Tibial nerve (tissue), 4 donors: ENCODE measurements at regions not wholly inside any gene's neighbourhood (a gene's known extent, or its start where the extent isn't known, plus 50 kb on each side); places are given as distances from the start of the nearest gene placed in this dataset.
"Not testable (repeated sequence)": the region's sequence is repeated elsewhere in the genome, so short reads cannot be mapped to it uniquely, and the experiment has no call there.

Source experiments
- DNase-seq, 2 donors: peaks; one replicate each; pipeline ENCODE4 v3.0.0-alpha.2; 2019; ENCODE audit warnings: low spot score in 2 of 2
- H3K27ac ChIP-seq, 4 donors: fragments of 200-600 bp; sonication (generic) in 3 of 4; one replicate each; pipeline ENCODE4 v1.5.1; 2017 to 2019; ENCODE audit warnings: mild to moderate bottlenecking in 1 of 4
- H3K27me3 ChIP-seq, 2 donors: fragments of 200-600 bp; sonication (generic) in 1 of 2; one replicate each; pipeline versions ENCODE4 v1.5.1 to v1.6.0; 2017 to 2019
- H3K36me3 ChIP-seq, 3 donors: fragments of 200-600 bp; sonication (generic); one replicate each; pipeline ENCODE4 v1.5.1; 2018 to 2019
- H3K4me1 ChIP-seq, 4 donors: fragments of 200-600 bp; sonication (generic) in 3 of 4; one replicate each; pipeline ENCODE4 v1.5.1; 2017 to 2019
- H3K4me3 ChIP-seq, 4 donors: fragments of 200-600 bp; sonication (generic) in 3 of 4; one replicate each; pipeline ENCODE4 v1.5.1; 2017 to 2019; ENCODE audit warnings: mild to moderate bottlenecking in 1 of 4, moderate library complexity in 1 of 4
- H3K9me3 ChIP-seq, 4 donors: fragments of 200-600 bp; sonication (generic) in 3 of 4; one replicate each; pipeline ENCODE4 v1.5.1; 2017 to 2019
- EP300 ChIP-seq, 2 donors: sonication (generic); formaldehyde crosslinking; IDR thresholded peaks; one replicate each; pipeline ENCODE4 v1.6.1; 2017; ENCODE audit warnings: antibody characterized with exemption in 2 of 2, mild to moderate bottlenecking in 1 of 2
- POLR2A ChIP-seq, 2 donors: fragments of 450-650 bp; IDR thresholded peaks; one replicate each; pipeline ENCODE4 v1.6.1; 2017; ENCODE audit warnings: antibody characterized with exemption in 2 of 2, mild to moderate bottlenecking in 2 of 2, moderate library complexity in 2 of 2
- WGBS, 2 donors: methylation state at CpG; one replicate each; pipeline ENCODE4 v1.1.5; 2018; 5-methylcytosine and 5-hydroxymethylcytosine counted together
- TF ChIP-seq, protein P1 (sequence below), 5 experiments: fragments of 200-600 bp in 3 of 5; fragments of 450-650 bp in 2 of 5; sonication (generic) in 3 of 5; IDR thresholded peaks; one replicate each; pipeline ENCODE4 v1.5.1; 2016 to 2019; ENCODE audit warnings: antibody characterized with exemption in 5 of 5, mild to moderate bottlenecking in 3 of 5, moderate library complexity in 2 of 5

DNA sequence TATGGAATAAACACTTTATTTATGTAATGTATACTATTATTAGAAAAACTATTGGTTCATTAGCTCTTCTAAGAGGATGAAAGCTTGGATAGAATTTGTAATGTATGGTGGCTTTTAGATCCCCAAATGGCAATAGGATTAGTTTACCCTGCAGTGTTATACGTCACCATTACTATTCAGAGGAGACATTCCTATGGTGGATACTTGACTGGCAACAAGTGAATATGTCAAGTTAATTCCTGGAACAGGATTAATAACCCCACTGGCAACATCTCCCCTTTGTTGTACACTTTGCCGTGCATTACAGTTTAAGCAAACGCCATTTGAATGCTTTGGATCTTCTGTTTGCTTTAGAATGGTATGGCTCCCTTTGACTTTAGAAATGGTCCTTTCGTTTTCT lies 420.3 kb downstream of the FAM47B start:
- no peaks in the 10 kb centered on the region for H3K27me3 ChIP-seq
- no peak for DNase-seq
- no peak overlapping the region for H3K27ac ChIP-seq
- H3K9me3 ChIP-seq, result no peaks in the 10 kb centered on the region
- H3K36me3 ChIP-seq, result no peaks in the 10 kb centered on the region
- 83 to 86% methylated on average over 4 of the region's 4 CpGs for WGBS, 2 donors
- TF ChIP-seq, protein P1, sequence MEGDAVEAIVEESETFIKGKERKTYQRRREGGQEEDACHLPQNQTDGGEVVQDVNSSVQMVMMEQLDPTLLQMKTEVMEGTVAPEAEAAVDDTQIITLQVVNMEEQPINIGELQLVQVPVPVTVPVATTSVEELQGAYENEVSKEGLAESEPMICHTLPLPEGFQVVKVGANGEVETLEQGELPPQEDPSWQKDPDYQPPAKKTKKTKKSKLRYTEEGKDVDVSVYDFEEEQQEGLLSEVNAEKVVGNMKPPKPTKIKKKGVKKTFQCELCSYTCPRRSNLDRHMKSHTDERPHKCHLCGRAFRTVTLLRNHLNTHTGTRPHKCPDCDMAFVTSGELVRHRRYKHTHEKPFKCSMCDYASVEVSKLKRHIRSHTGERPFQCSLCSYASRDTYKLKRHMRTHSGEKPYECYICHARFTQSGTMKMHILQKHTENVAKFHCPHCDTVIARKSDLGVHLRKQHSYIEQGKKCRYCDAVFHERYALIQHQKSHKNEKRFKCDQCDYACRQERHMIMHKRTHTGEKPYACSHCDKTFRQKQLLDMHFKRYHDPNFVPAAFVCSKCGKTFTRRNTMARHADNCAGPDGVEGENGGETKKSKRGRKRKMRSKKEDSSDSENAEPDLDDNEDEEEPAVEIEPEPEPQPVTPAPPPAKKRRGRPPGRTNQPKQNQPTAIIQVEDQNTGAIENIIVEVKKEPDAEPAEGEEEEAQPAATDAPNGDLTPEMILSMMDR (IDR thresholded peaks at IDR 0.05), result no peak
- TF ChIP-seq POLR2A (IDR thresholded peaks at IDR 0.05) (no peak), EP300 (IDR thresholded peaks at IDR 0.05) (no peak)
- no peaks in the 10 kb centered on the region for H3K4me1 ChIP-seq
- no peak overlapping the region for H3K4me3 ChIP-seq

DNA sequence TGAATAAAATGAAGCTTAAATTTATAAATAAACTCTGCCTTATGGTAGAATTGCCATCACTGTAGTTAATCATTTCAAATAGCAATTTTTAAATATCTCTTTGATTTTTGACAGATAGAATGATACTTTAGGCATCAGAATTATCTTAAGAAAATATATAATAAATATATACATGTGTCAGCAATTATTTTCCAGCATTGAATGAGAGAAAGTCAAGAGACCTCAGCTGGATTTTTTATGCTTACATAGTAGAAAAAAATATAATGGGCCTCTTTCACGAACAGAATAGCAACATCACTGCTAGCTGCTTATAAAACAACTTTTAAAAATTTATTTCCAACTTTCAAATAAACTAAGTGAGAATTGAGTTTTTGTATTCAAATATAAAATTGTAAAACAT lies 424.0 kb upstream of the MAGEB16 start:
- Histone ChIP-seq H3K27me3 (no peaks in the 10 kb centered on the region), H3K9me3 (no peaks in the 10 kb centered on the region), H3K27ac (no peak overlapping the region), H3K4me1 (no peaks in the 10 kb centered on the region), H3K4me3 (no peak overlapping the region), H3K36me3 (no peaks in the 10 kb centered on the region)
- TF ChIP-seq, protein P1 (IDR thresholded peaks at IDR 0.05), result no peak
- TF ChIP-seq POLR2A (IDR thresholded peaks at IDR 0.05), result no peak
- no peak for TF ChIP-seq EP300 (IDR thresholded peaks at IDR 0.05)
- no peak for DNase-seq
- WGBS, 2 donors, result 16 to 23% methylated on average over 1 of the region's 1 CpG

DNA sequence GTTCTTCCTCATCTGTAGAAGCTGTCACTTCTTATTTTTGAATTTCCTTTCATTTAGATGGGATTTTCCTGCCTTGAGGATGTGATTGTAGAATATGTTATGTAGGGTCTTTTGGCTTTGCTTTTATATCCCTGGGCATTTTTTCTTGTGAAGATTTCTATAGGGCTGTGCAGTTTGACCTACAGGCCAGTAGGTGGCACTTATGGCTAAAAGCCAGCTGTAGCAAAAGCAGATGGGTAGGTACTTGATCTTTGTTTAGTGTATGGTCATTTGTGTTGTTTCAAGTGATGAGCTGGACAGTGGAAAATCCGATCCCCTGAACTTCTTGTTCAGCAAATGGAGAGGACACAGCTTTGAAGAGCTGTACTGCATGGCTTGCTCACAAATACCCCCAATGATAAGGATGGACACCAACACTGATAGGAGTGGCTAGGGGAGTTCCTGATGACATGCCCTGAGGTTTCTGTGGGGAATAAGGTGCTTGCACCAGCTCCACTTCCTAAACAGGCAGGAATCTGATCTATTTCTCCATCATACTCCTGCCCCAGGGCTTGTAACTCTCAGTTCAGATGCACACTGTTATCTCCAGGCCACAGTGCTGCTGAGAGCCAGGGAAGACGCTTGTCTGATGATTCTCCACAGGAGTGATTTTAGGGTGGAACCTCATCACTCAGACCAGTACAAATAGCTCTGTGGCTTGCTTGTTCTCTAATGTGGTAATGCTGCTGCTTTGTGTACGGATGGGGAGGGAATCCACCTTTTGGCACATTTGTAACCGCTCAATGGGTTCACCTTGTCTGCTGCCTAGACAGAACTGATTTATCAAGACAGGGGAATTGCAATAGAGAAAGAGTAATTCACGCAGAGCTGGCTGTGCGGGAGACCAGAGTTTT lies 417.1 kb upstream of the MAGEB16 start:
- WGBS, 2 donors, result 70 to 80% methylated on average over 6 of the region's 6 CpGs
- no peak for DNase-seq
- TF ChIP-seq, protein P1 (IDR thresholded peaks at IDR 0.05), result peak in 3 of 5 experiments; percentile 6 to 39 (median 13)
- TF ChIP-seq POLR2A (IDR thresholded peaks at IDR 0.05) (no peak), EP300 (IDR thresholded peaks at IDR 0.05) (no peak)
- H3K36me3 ChIP-seq, result no peaks in the 10 kb centered on the region
- H3K27ac ChIP-seq, result no peak overlapping the region
- H3K9me3 ChIP-seq, result no peaks in the 10 kb centered on the region
- H3K4me3 ChIP-seq, result no peak overlapping the region
- no peaks in the 10 kb centered on the region for H3K27me3 ChIP-seq
- no peaks in the 10 kb centered on the region for H3K4me1 ChIP-seq

DNA sequence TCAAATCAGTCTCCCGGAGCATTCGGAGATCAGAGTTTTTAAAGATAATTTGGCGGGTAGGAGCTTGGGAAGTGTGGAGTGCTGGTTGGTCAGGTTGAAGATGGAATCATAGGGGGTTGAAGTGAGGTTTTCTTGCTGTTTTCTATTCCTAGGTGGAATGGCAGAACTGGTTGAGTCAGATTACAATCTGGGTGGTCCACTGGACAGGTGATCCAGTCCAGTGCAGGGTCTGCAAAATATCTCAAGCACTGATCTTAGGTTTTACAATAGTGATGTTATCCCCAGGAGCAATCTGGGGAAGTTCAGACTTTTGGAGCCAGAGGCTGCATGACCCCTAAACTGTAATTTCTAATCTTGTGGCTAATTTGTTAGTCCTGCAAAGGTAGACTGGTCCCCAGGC lies 416.4 kb upstream of the MAGEB16 start:
- not testable (repeated sequence) for H3K4me3 ChIP-seq, H3K27me3 ChIP-seq, H3K36me3 ChIP-seq, H3K9me3 ChIP-seq, H3K27ac ChIP-seq, DNase-seq, H3K4me1 ChIP-seq
- WGBS, 2 donors, result 83 to 91% methylated on average over 3 of the region's 3 CpGs

DNA sequence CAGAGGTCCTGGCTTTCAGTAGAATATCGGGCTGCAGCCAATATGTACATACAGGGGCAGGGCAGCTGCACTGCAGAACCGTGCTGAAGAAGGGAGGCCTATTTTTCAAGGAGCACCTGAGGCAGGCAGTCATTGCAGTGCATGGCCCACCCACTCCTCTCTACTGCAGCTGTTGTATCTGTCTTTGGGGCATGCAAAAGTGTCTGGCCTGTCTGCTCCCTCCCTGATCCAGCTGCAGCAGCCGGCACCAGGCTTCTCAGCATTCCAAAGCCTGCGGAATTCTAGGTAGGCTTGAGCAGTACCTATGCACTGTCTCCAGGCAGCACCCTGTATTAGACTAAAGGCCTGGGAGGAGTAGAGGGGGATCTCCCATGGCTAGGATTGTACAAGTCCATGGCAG lies 415.2 kb upstream of the MAGEB16 start:
- TF ChIP-seq POLR2A (IDR thresholded peaks at IDR 0.05) (no peak), EP300 (IDR thresholded peaks at IDR 0.05) (no peak)
- TF ChIP-seq, protein P1 (IDR thresholded peaks at IDR 0.05), result no peak
- Histone ChIP-seq H3K27me3 (peaks cover 0 to 5% of the 10 kb centered on the region in 2 donors), H3K36me3 (no peaks in the 10 kb centered on the region), H3K9me3 (no peaks in the 10 kb centered on the region), H3K4me1 (no peaks in the 10 kb centered on the region), H3K27ac (no peak overlapping the region), H3K4me3 (no peak overlapping the region)
- 54% methylated on average over 4 of the region's 4 CpGs; no CpG with 5 or more reads in 1 of the 2 donors for WGBS, 2 donors
- DNase-seq, result no peak
